22Rv1 (cell line): ENCODE measurements at regions not wholly inside any gene's neighbourhood (a gene's known extent, or its start where the extent isn't known, plus 50 kb on each side); places are given as distances from the start of the nearest gene placed in this dataset.

ENCODE experiments used
- CTCF ChIP-seq: fragments of 450-650 bp; IDR thresholded peaks from 2 replicates; pipeline ENCODE4 v1.5.1; 2017; ENCODE audit warnings: mild to moderate bottlenecking
- ZFX ChIP-seq: fragments of 450-650 bp; IDR thresholded peaks from 2 replicates; pipeline ENCODE4 v1.6.1; 2017; ENCODE audit warnings: antibody characterized with exemption, borderline replicate concordance

GRCh38 chr18:26756556-26756955 lies 109.0 kb downstream of the AQP4 start:
- TF ChIP-seq CTCF (no peak), ZFX (no peak)
